Mammary epithelial cell (primary cell): ENCODE measurements at regions not wholly inside any gene's neighbourhood (a gene's known extent, or its start where the extent isn't known, plus 50 kb on each side); places are given as distances from the start of the nearest gene placed in this dataset.

Source experiments
- CTCF ChIP-seq, 2 donors: IDR thresholded peaks in 1 of 2; conservative IDR thresholded peaks in 1 of 2; 2 replicates each; pipeline ENCODE4 v1.5.1; 2011 to 2012; ENCODE audit warnings: inconsistent platforms in 2 of 2, low read length in 2 of 2, mild to moderate bottlenecking in 2 of 2, control low read depth in 1 of 2, low read depth in 1 of 2; ENCODE audit not compliant: insufficient read depth in 1 of 2; ENCODE audit errors: extremely low read depth in 1 of 2
- EZH2 ChIP-seq: IDR thresholded peaks from 2 replicates; pipeline ENCODE4 v1.6.1; 2012; ENCODE audit warnings: low read length, inconsistent platforms, borderline replicate concordance

GRCh38 chr2:204487447-204488229, 57.6 kb upstream of the PARD3B start:
- TF ChIP-seq CTCF (conservative IDR thresholded peaks at IDR 0.05 in 1 of 2, IDR thresholded peaks at IDR 0.05 in 1 of 2; ENCODE audit: extremely low read depth in 1 of 2, insufficient read depth in 1 of 2, low read depth in 1 of 2, low read length in 2 of 2) (no peak), EZH2 (no peak)
